MM.1S (cell line): ENCODE measurements at regions not wholly inside any gene's neighbourhood (a gene's known extent, or its start where the extent isn't known, plus 50 kb on each side); places are given as distances from the start of the nearest gene placed in this dataset.

Source experiments
- DNase-seq: peaks from one replicate; pipeline ENCODE4 v3.0.0-alpha.2; 2015
- H2AFZ ChIP-seq: fragments of 300-600 bp; sonication (generic); 2 replicates; pipeline ENCODE4 v1.6.0; 2016; ENCODE audit warnings: antibody characterized with exemption, low read length
- H3F3A ChIP-seq: fragments of 300-600 bp; sonication (generic); 2 replicates; pipeline ENCODE4 v1.6.1; 2016; ENCODE audit warnings: mild to moderate bottlenecking, antibody characterized with exemption, low read length, moderate library complexity, mixed read lengths; ENCODE audit not compliant: insufficient read depth
- H3K27ac ChIP-seq: fragments of 300-600 bp; sonication (generic); 2 replicates; pipeline ENCODE4 v1.5.1; 2016; ENCODE audit warnings: mild to moderate bottlenecking, low read length
- H3K27me3 ChIP-seq: fragments of 300-600 bp; sonication (generic); replicated peaks from 2 replicates; pipeline ENCODE4 v1.6.0; 2016; ENCODE audit warnings: low read length; ENCODE audit not compliant: insufficient read depth
- H3K36me3 ChIP-seq: fragments of 300-600 bp; sonication (generic); replicated peaks from 2 replicates; pipeline ENCODE4 v1.6.1; 2016; ENCODE audit warnings: mild to moderate bottlenecking, low read length, mixed read lengths; ENCODE audit not compliant: insufficient read depth
- H3K4me1 ChIP-seq: fragments of 300-600 bp; sonication (generic); 2 replicates; pipeline ENCODE4 v1.6.1; 2016; ENCODE audit warnings: low read length, mixed read lengths
- H3K4me2 ChIP-seq: fragments of 300-600 bp; sonication (generic); 2 replicates; pipeline ENCODE4 v1.6.0; 2016; ENCODE audit warnings: low read depth, low read length
- H3K4me3 ChIP-seq: fragments of 300-600 bp; sonication (generic); 2 replicates; pipeline ENCODE4 v1.5.1; 2016; ENCODE audit warnings: low read length, mixed read lengths
- H3K79me2 ChIP-seq: fragments of 300-600 bp; sonication (generic); 2 replicates; pipeline ENCODE4 v1.6.1; 2016; ENCODE audit warnings: mixed run types, low read length, mixed read lengths
- H3K9ac ChIP-seq: fragments of 300-600 bp; sonication (generic); 2 replicates; pipeline ENCODE4 v1.6.1; 2016; ENCODE audit warnings: low read length, mixed read lengths
- H3K9me2 ChIP-seq: fragments of 300-600 bp; sonication (generic); replicated peaks from 2 replicates; pipeline ENCODE4 v1.6.1; 2016; ENCODE audit warnings: mild to moderate bottlenecking, low read length, mixed read lengths; ENCODE audit not compliant: insufficient read depth
- H3K9me3 ChIP-seq: fragments of 300-600 bp; sonication (generic); replicated peaks from 2 replicates; pipeline ENCODE4 v1.6.1; 2016; ENCODE audit warnings: mild to moderate bottlenecking, low read length, mixed read lengths; ENCODE audit not compliant: insufficient read depth
- H4K20me1 ChIP-seq: fragments of 300-600 bp; sonication (generic); 2 replicates; pipeline ENCODE4 v1.6.1; 2016; ENCODE audit warnings: mild to moderate bottlenecking, low read length, moderate library complexity, mixed read lengths; ENCODE audit not compliant: insufficient read depth
- EZH2 ChIP-seq: fragments of 300-600 bp; sonication (generic); optimal IDR thresholded peaks from 2 replicates; pipeline ENCODE3; 2017; ENCODE audit warnings: low read depth, mild to moderate bottlenecking, antibody characterized with exemption, low read length, mixed read lengths
- EZH2phosphoT487 ChIP-seq: fragments of 300-600 bp; sonication (generic); IDR thresholded peaks from 2 replicates; pipeline ENCODE4 v1.6.1; 2018; ENCODE audit warnings: antibody characterized with exemption, low read length
- TF ChIP-seq, protein P1 (sequence below): fragments of 300-600 bp; sonication (generic); IDR thresholded peaks from 2 replicates; pipeline ENCODE4 v1.5.1; 2016; ENCODE audit warnings: antibody characterized with exemption, low read length, mixed read lengths

DNA sequence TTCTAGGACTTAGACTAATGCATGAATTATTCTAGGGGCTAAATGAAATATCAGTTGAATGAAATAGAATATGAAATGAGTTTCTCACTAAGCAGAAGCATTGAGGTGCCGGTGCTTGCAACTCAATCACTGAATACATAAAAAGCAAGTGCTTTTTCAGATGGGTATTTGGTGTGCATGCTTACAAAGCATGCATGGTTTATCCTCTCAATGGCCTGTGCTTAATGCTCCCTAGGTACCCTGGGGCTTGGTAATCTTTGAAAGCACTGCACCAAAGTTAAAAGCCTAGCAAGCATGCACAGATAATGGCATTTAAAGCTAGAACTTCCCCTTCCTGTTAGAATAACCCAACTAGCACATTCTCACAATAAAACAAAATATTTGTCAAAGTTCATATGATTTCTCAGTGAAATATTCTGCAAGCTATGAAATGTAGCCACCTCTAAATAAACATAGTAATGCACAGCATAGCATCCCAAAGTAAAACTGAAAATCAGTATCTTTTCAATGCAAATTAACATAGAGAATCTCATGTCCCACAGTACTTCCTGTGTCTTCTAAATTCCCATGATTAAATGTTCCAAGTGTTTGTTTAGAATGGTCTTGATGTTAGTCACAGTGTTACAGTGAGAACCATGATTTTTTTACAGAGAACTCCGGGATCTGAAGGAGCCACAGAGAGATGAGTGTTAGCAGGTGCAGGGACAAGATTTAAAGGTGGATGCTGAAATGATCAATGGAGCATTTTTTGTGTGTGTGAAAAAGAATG, 143.4 kb upstream of the CDH6 start:
- DNase-seq, result no peak
- no peak for TF ChIP-seq EZH2phosphoT487
- TF ChIP-seq, protein P1, sequence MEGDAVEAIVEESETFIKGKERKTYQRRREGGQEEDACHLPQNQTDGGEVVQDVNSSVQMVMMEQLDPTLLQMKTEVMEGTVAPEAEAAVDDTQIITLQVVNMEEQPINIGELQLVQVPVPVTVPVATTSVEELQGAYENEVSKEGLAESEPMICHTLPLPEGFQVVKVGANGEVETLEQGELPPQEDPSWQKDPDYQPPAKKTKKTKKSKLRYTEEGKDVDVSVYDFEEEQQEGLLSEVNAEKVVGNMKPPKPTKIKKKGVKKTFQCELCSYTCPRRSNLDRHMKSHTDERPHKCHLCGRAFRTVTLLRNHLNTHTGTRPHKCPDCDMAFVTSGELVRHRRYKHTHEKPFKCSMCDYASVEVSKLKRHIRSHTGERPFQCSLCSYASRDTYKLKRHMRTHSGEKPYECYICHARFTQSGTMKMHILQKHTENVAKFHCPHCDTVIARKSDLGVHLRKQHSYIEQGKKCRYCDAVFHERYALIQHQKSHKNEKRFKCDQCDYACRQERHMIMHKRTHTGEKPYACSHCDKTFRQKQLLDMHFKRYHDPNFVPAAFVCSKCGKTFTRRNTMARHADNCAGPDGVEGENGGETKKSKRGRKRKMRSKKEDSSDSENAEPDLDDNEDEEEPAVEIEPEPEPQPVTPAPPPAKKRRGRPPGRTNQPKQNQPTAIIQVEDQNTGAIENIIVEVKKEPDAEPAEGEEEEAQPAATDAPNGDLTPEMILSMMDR, result no peak
- TF ChIP-seq EZH2, result no peak
- no peak overlapping the region for H3K27ac ChIP-seq
- no peak overlapping the region for H3K4me3 ChIP-seq
- no peaks in the 10 kb centered on the region for H3K9me2 ChIP-seq
- H3K9me3 ChIP-seq, result no peaks in the 10 kb centered on the region
- no peaks in the 10 kb centered on the region for H4K20me1 ChIP-seq
- no peak overlapping the region for H2AFZ ChIP-seq
- no peak overlapping the region for H3K9ac ChIP-seq
- no peaks in the 10 kb centered on the region for H3K4me1 ChIP-seq
- no peaks in the 10 kb centered on the region for H3K36me3 ChIP-seq
- H3F3A ChIP-seq, result no peaks in the 10 kb centered on the region
- no peaks in the 10 kb centered on the region for H3K27me3 ChIP-seq
- no peak overlapping the region for H3K4me2 ChIP-seq
- H3K79me2 ChIP-seq, result no peaks in the 10 kb centered on the region

DNA sequence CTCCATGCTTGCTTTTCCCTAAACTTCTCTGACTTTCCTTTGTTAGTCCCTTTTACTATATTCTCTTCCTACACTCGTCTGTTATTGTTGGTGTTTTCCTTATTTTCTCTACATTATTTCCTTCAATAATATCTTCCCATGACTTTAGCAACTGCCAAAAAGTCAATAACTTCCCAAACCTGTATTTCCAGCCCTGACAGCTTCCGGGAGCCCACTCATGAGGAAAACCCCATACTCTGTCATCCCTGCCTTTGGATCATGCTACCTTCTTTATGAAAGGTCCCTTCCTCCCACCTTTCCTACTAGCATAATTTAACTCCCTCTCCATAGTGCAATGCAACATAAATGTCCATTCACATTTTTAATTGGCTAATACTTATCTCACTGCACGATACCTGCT, 144.0 kb upstream of the CDH6 start:
- Histone ChIP-seq H2AFZ (no peak overlapping the region), H3K4me2 (no peak overlapping the region), H3K9me2 (no peaks in the 10 kb centered on the region), H3K79me2 (no peaks in the 10 kb centered on the region), H3K36me3 (no peaks in the 10 kb centered on the region), H3K9me3 (no peaks in the 10 kb centered on the region), H3K9ac (no peak overlapping the region), H3F3A (no peaks in the 10 kb centered on the region), H3K4me3 (no peak overlapping the region), H3K4me1 (no peaks in the 10 kb centered on the region), H3K27ac (no peak overlapping the region), H4K20me1 (no peaks in the 10 kb centered on the region), H3K27me3 (no peaks in the 10 kb centered on the region)
- TF ChIP-seq EZH2phosphoT487, result no peak
- TF ChIP-seq, protein P1, result no peak
- no peak for TF ChIP-seq EZH2
- no peak for DNase-seq

DNA sequence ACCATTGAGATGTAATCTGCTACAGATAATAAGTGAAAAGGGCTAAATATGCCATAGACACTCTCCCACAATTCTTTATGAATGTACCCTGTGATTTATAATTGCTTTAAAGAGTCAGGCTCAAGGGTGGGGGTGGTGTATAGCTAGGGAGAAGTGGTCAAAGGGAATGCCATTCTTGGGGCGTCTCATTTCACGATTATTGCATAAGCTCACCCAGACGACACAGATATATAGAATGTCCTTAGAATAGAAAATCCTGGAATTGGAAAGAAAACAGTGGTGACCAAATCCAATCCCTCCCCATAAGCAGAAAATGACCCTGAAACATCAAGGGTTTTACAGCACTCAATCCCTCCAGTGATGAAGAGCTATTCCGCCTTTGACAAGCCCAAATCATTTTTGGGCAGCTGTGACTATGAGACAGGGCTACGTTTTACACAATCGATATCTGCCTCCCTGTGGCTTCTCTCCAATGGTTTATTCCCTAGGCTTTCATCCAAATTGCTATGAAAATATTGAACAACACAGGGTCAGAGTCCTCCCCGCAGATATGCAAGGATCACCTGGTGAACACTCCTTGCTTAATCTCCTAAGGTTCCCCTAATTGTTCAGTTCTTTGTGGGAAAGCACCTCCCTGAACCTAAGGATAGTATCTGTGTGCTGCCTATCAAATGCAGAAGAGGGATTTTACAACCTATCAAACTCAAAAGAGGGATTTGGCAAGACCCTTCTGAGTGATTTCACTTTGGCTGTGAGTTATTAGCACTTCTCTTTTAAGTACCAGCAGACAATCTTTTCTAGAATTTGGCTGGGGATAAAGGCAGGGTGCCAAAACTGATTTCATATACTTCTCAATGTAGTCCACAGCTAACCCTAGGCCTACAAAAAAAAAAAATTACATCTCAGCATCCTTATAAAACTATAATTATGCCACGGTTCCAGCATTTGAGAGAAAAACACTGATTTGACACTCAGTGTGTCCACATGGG, 144.9 kb upstream of the CDH6 start:
- Histone ChIP-seq H3K9ac (no peak overlapping the region), H4K20me1 (no peaks in the 10 kb centered on the region), H3K4me2 (no peak overlapping the region), H3K4me1 (no peaks in the 10 kb centered on the region), H3K9me2 (no peaks in the 10 kb centered on the region), H3K79me2 (no peaks in the 10 kb centered on the region), H3K27me3 (no peaks in the 10 kb centered on the region), H2AFZ (no peak overlapping the region), H3K4me3 (no peak overlapping the region), H3K27ac (no peak overlapping the region), H3F3A (no peaks in the 10 kb centered on the region), H3K36me3 (no peaks in the 10 kb centered on the region), H3K9me3 (no peaks in the 10 kb centered on the region)
- DNase-seq, result no peak
- no peak for TF ChIP-seq EZH2phosphoT487
- TF ChIP-seq, protein P1, result no peak
- TF ChIP-seq EZH2, result no peak
